A549 (cell line): ENCODE measurements at regions not wholly inside any gene's neighbourhood (a gene's known extent, or its start where the extent isn't known, plus 50 kb on each side); places are given as distances from the start of the nearest gene placed in this dataset.

Experiments
- ATAC-seq, 2 experiments: fragments of 200-7000 bp in 1 of 2; fragments of >200 bp in 1 of 2; cut with Nextera tagmentation in 1 of 2; cut with Tn5 transposase in 1 of 2; 3 replicates each; pipeline versions ENCODE4 v1.8.0 to v1.9.1; 2018 to 2020; ENCODE audit warnings: mild to moderate bottlenecking in 1 of 2, moderate library complexity in 1 of 2
- CTCF ChIA-PET: fragments of 300-600 bp; sonication (Branson Sonifier 250); formaldehyde crosslinking; extraction: SDS; loops from one replicate; lab custom pipeline; 2021; ENCODE audit warnings: antibody characterized with exemption, inconsistent platforms; lab: Yijun Ruan, JAX
- POLR2A ChIA-PET: fragments of 350-600 bp; formaldehyde crosslinking; extraction: SDS; loops from one replicate; lab custom pipeline; 2021; ENCODE audit warnings: antibody characterized with exemption, inconsistent platforms; lab: Yijun Ruan, JAX
- DNase-seq, 2 experiments: peaks; one replicate each; pipeline versions ENCODE4 v3.0.0 to v3.0.0-alpha.2; 2011 to 2016; ENCODE audit warnings: low read depth in 1 of 2, low spot score in 1 of 2
- FAIRE-seq: peaks from 2 replicates; lab custom pipeline; 2011; peaks lifted over from hg19 to GRCh38; lab: Jason Lieb, UNC
- H3K27ac ChIP-seq, 2 experiments: fragments of >200 bp; sonication (Bioruptor Twin); formaldehyde crosslinking; 3 replicates each; pipeline ENCODE4 v1.5.1; 2016 to 2017
- H3K4me1 ChIP-seq: fragments of >200 bp; sonication (Bioruptor Twin); formaldehyde crosslinking; 3 replicates; pipeline ENCODE4 v1.6.1; 2016
- H3K4me2 ChIP-seq: fragments of >200 bp; sonication (Bioruptor Twin); formaldehyde crosslinking; 3 replicates; pipeline ENCODE4 v1.6.1; 2016
- H3K4me3 ChIP-seq: fragments of >200 bp; sonication (Bioruptor Twin); formaldehyde crosslinking; 3 replicates; pipeline ENCODE4 v1.5.1; 2016
- H3K9me3 ChIP-seq: fragments of >200 bp; sonication (Bioruptor Twin); formaldehyde crosslinking; 3 replicates; pipeline ENCODE4 v1.6.1; 2016
- BHLHE40 ChIP-seq: IDR thresholded peaks from 2 replicates; pipeline ENCODE4 v1.6.1; 2012; ENCODE audit warnings: low read depth, low read length, inconsistent platforms
- CBX2 ChIP-seq: fragments of 200-600 bp; sonication (generic); IDR thresholded peaks from 2 replicates; pipeline ENCODE4 v1.6.1; 2016; ENCODE audit warnings: low read depth, mild to moderate bottlenecking, borderline replicate concordance
- CHD2 ChIP-seq: fragments of 150-350 bp; IDR thresholded peaks from 2 replicates; pipeline ENCODE4 v1.6.1; 2014; ENCODE audit warnings: low read length; ENCODE audit not compliant: partially characterized antibody
- CHD4 ChIP-seq: fragments of 200-600 bp; sonication (generic); IDR thresholded peaks from 2 replicates; pipeline ENCODE4 v1.6.1; 2016; ENCODE audit warnings: antibody characterized with exemption, mild to moderate bottlenecking, borderline replicate concordance
- EHF ChIP-seq: fragments of 250-450 bp; sonication (Bioruptor Pico); IDR thresholded peaks from 2 replicates; pipeline ENCODE4 v1.5.0; 2020; ENCODE audit warnings: mild to moderate bottlenecking
- HDAC2 ChIP-seq: fragments of 200-600 bp; sonication (generic); IDR thresholded peaks from 2 replicates; pipeline ENCODE4 v1.6.1; 2016
- JUN ChIP-seq, 2 experiments: fragments of >200 bp; sonication (Bioruptor Twin); formaldehyde crosslinking; IDR thresholded peaks; 2 replicates in 1 of 2; 3 replicates in 1 of 2; pipeline ENCODE4 v1.6.1; 2016 to 2017
- KDM5A ChIP-seq: fragments of 200-600 bp; sonication (generic); IDR thresholded peaks from 2 replicates; pipeline ENCODE4 v1.6.1; 2016; ENCODE audit warnings: antibody characterized with exemption, mild to moderate bottlenecking
- MAZ ChIP-seq: fragments of 150-350 bp; IDR thresholded peaks from 2 replicates; pipeline ENCODE4 v1.6.1; 2014; ENCODE audit warnings: antibody characterized with exemption, low read depth, low read length, borderline replicate concordance
- MYC ChIP-seq: IDR thresholded peaks from 2 replicates; pipeline ENCODE4 v1.6.1; 2012; ENCODE audit warnings: mild to moderate bottlenecking, inconsistent platforms, low read length, improper control_type of control experiment, borderline replicate concordance
- POLR2AphosphoS2 ChIP-seq: conservative IDR thresholded peaks from 2 replicates; pipeline ENCODE4 v1.6.1; 2012; ENCODE audit warnings: low read length, improper control_type of control experiment, inconsistent platforms
- RAD21 ChIP-seq, 2 experiments: fragments of >200 bp in 1 of 2; sonication (Bioruptor Twin) in 1 of 2; formaldehyde crosslinking in 1 of 2; IDR thresholded peaks in 1 of 2; conservative IDR thresholded peaks in 1 of 2; 2 replicates in 1 of 2; 3 replicates in 1 of 2; pipeline ENCODE4 v1.6.1; 2012 to 2018; ENCODE audit warnings: inconsistent platforms in 1 of 2
- RCOR1 ChIP-seq: fragments of 150-350 bp; IDR thresholded peaks from 2 replicates; pipeline ENCODE4 v1.6.1; 2014; ENCODE audit warnings: antibody characterized with exemption, low read length, low read depth
- REST ChIP-seq: fragments of 200-600 bp; sonication (generic); IDR thresholded peaks from 2 replicates; pipeline ENCODE4 v1.6.1; 2016; ENCODE audit warnings: antibody characterized with exemption, mild to moderate bottlenecking, moderate library complexity
- RFX5 ChIP-seq: fragments of 450-650 bp; IDR thresholded peaks from 2 replicates; pipeline ENCODE4 v1.7.1; 2014; ENCODE audit warnings: antibody characterized with exemption, mild to moderate bottlenecking, moderate library complexity
- RNF2 ChIP-seq: fragments of 200-600 bp; sonication (generic); IDR thresholded peaks from 2 replicates; pipeline ENCODE4 v1.6.1; 2016; ENCODE audit warnings: low read depth, mild to moderate bottlenecking, antibody characterized with exemption, moderate library complexity, borderline replicate concordance
- TP53 ChIP-seq: fragments of 250-450 bp; sonication (Bioruptor Pico); IDR thresholded peaks from 2 replicates; pipeline ENCODE4 v1.5.0; 2021; ENCODE audit warnings: mild to moderate bottlenecking, moderate library complexity
- ZFP36 ChIP-seq: fragments of 450-650 bp; IDR thresholded peaks from 2 replicates; pipeline ENCODE4 v1.6.1; 2014; ENCODE audit warnings: borderline replicate concordance; ENCODE audit not compliant: partially characterized antibody
- ZNF302 ChIP-seq: fragments of 250-450 bp; sonication (Bioruptor Pico); IDR thresholded peaks from 2 replicates; pipeline ENCODE4 v1.9.0; 2021; ENCODE audit warnings: inconsistent platforms, mild to moderate bottlenecking, moderate library complexity
- ZSCAN20 ChIP-seq: fragments of 250-450 bp; sonication (Bioruptor Pico); IDR thresholded peaks from 2 replicates; pipeline ENCODE4 v1.8.0; 2022; ENCODE audit warnings: mild to moderate bottlenecking, moderate library complexity
- WGBS: methylation state at CpG from one replicate; pipeline ENCODE4 v1.1.6; 2017; ENCODE audit errors: missing lambda C conversion rate; 5-methylcytosine and 5-hydroxymethylcytosine counted together
- TF ChIP-seq, protein P1 (sequence below): fragments of >200 bp; sonication (Bioruptor Twin); formaldehyde crosslinking; IDR thresholded peaks from 3 replicates; pipeline ENCODE4 v1.5.1; 2016
- TF ChIP-seq, protein P2 (sequence below): fragments of 250-450 bp; sonication (Bioruptor Pico); IDR thresholded peaks from 2 replicates; pipeline ENCODE4 v1.5.0; 2021; ENCODE audit warnings: mild to moderate bottlenecking, moderate library complexity, borderline replicate concordance
- TF ChIP-seq, protein P3 (sequence below): fragments of 450-650 bp; IDR thresholded peaks from 2 replicates; pipeline ENCODE4 v1.6.1; 2014; ENCODE audit warnings: antibody characterized with exemption
- TF ChIP-seq, protein P4 (sequence below): fragments of >200 bp; sonication (Bioruptor Twin); formaldehyde crosslinking; IDR thresholded peaks from 3 replicates; pipeline ENCODE4 v1.6.1; 2016

- ChIA-PET CTCF (interaction anchor here (1.7 kb wide), 1 partner anchor 23 kb away, joined by 6 read pairs; no protein-coding TSS in a partner anchor), POLR2A (no interaction called here)
- no peak overlapping the region for H3K4me2 ChIP-seq
- ATAC-seq (no peak), DNase-seq (no peak), FAIRE-seq (no peak)
- whole genome bisulfite sequencing = 72% methylated on average over 5 of the region's 5 CpGs
- no peaks in the 10 kb centered on the region for H3K4me1 ChIP-seq
- no peaks in the 10 kb centered on the region for H3K9me3 ChIP-seq
- no peak overlapping the region for H3K4me3 ChIP-seq
- no peak overlapping the region for H3K27ac ChIP-seq
- no peak for TF ChIP-seq EHF (CRISPR knock-in tag)
- no peak for TF ChIP-seq RAD21 (conservative IDR thresholded peaks at IDR 0.05 in 1 of 2, IDR thresholded peaks at IDR 0.05 in 1 of 2)
- TF ChIP-seq ZNF302 (CRISPR knock-in tag) = no peak
- TF ChIP-seq CHD2 = no peak
- no peak for TF ChIP-seq HDAC2
- TF ChIP-seq MYC = no peak
- TF ChIP-seq CBX2 = no peak
- TF ChIP-seq, protein P1, sequence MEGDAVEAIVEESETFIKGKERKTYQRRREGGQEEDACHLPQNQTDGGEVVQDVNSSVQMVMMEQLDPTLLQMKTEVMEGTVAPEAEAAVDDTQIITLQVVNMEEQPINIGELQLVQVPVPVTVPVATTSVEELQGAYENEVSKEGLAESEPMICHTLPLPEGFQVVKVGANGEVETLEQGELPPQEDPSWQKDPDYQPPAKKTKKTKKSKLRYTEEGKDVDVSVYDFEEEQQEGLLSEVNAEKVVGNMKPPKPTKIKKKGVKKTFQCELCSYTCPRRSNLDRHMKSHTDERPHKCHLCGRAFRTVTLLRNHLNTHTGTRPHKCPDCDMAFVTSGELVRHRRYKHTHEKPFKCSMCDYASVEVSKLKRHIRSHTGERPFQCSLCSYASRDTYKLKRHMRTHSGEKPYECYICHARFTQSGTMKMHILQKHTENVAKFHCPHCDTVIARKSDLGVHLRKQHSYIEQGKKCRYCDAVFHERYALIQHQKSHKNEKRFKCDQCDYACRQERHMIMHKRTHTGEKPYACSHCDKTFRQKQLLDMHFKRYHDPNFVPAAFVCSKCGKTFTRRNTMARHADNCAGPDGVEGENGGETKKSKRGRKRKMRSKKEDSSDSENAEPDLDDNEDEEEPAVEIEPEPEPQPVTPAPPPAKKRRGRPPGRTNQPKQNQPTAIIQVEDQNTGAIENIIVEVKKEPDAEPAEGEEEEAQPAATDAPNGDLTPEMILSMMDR = no peak
- no peak for TF ChIP-seq BHLHE40
- no peak for TF ChIP-seq RNF2
- no peak for TF ChIP-seq ZFP36
- TF ChIP-seq, protein P2, sequence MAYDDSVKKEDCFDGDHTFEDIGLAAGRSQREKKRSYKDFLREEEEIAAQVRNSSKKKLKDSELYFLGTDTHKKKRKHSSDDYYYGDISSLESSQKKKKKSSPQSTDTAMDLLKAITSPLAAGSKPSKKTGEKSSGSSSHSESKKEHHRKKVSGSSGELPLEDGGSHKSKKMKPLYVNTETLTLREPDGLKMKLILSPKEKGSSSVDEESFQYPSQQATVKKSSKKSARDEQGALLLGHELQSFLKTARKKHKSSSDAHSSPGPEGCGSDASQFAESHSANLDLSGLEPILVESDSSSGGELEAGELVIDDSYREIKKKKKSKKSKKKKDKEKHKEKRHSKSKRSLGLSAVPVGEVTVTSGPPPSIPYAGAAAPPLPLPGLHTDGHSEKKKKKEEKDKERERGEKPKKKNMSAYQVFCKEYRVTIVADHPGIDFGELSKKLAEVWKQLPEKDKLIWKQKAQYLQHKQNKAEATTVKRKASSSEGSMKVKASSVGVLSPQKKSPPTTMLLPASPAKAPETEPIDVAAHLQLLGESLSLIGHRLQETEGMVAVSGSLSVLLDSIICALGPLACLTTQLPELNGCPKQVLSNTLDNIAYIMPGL (CRISPR knock-in tag) = no peak
- TF ChIP-seq RFX5 = no peak
- no peak for TF ChIP-seq TP53 (CRISPR knock-in tag)
- TF ChIP-seq POLR2AphosphoS2 = no peak
- TF ChIP-seq MAZ = no peak
- TF ChIP-seq ZSCAN20 (CRISPR knock-in tag) = no peak
- TF ChIP-seq, all 56 proteins: peak for 0
Measured at GRCh38 chr15:62719316-62719715, 323.2 kb upstream of the TPM1 start.

GRCh38 chr15:62722237-62722636 lies 320.3 kb upstream of the TPM1 start:
- FAIRE-seq (no peak), ATAC-seq (no peak), DNase-seq (no peak)
- Histone ChIP-seq H3K27ac (no peak overlapping the region), H3K4me1 (no peaks in the 10 kb centered on the region), H3K9me3 (no peaks in the 10 kb centered on the region), H3K4me2 (no peak overlapping the region), H3K4me3 (no peak overlapping the region)
- POLR2A ChIA-PET = no interaction called here
- CTCF ChIA-PET = interaction anchor here (1.2 to 3.0 kb wide), 4 partner anchors 11 to 173 kb away, joined by 3 to 12 read pairs (median 4); no protein-coding TSS in a partner anchor
- 97% methylated on average over 9 of the region's 9 CpGs for WGBS
- TF ChIP-seq POLR2AphosphoS2 (no peak), REST (no peak), RFX5 (no peak), CHD4 (no peak), RAD21 (conservative IDR thresholded peaks at IDR 0.05 in 1 of 2, IDR thresholded peaks at IDR 0.05 in 1 of 2) (no peak), KDM5A (no peak), BHLHE40 (no peak), ZSCAN20 (CRISPR knock-in tag) (no peak), JUN (IDR thresholded peaks at IDR 0.05) (no peak), RCOR1 (no peak)
- TF ChIP-seq, protein P3, sequence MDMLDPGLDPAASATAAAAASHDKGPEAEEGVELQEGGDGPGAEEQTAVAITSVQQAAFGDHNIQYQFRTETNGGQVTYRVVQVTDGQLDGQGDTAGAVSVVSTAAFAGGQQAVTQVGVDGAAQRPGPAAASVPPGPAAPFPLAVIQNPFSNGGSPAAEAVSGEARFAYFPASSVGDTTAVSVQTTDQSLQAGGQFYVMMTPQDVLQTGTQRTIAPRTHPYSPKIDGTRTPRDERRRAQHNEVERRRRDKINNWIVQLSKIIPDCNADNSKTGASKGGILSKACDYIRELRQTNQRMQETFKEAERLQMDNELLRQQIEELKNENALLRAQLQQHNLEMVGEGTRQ = no peak
- TF ChIP-seq, protein P4, sequence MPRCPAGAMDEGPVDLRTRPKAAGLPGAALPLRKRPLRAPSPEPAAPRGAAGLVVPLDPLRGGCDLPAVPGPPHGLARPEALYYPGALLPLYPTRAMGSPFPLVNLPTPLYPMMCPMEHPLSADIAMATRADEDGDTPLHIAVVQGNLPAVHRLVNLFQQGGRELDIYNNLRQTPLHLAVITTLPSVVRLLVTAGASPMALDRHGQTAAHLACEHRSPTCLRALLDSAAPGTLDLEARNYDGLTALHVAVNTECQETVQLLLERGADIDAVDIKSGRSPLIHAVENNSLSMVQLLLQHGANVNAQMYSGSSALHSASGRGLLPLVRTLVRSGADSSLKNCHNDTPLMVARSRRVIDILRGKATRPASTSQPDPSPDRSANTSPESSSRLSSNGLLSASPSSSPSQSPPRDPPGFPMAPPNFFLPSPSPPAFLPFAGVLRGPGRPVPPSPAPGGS = no peak
